ENCODE measurements at regions not wholly inside any gene's neighbourhood (a gene's known extent, or its start where the extent isn't known, plus 50 kb on each side); places are given as distances from the start of the nearest gene placed in this dataset.
A peak's percentile ranks its signal among the peaks of the same experiment; 100 is the strongest.
"Not testable (repeated sequence)": the region's sequence is repeated elsewhere in the genome, so short reads cannot be mapped to it uniquely, and the experiment has no call there.

GRCh38 chr5:138702166-138703077 is 50.8 kb upstream of the CTNNA1 start:
- DNase-seq (ENCODE audit: low spot score): no peak

DNA sequence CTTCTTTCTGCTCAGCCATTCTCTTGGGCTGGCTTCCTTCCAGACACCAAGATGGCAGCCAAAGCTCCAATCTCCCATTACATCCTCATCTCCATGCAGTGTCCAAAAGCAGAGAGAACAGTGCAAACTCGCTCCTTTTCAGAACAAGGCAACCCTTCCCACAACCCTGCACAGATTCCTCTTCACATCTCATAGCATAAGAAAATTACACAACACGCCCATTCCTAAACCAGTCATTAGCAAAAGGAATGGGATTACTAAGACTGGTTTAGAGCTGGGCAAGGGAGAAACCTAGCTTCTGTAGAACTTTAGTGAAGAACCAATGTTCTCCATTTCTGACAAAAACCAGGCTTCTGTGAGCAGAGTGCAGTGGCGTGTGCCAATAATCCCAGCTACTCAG is 51.5 kb upstream of the CTNNA1 start:
- DNase-seq (ENCODE audit: low spot score): no peak

DNA sequence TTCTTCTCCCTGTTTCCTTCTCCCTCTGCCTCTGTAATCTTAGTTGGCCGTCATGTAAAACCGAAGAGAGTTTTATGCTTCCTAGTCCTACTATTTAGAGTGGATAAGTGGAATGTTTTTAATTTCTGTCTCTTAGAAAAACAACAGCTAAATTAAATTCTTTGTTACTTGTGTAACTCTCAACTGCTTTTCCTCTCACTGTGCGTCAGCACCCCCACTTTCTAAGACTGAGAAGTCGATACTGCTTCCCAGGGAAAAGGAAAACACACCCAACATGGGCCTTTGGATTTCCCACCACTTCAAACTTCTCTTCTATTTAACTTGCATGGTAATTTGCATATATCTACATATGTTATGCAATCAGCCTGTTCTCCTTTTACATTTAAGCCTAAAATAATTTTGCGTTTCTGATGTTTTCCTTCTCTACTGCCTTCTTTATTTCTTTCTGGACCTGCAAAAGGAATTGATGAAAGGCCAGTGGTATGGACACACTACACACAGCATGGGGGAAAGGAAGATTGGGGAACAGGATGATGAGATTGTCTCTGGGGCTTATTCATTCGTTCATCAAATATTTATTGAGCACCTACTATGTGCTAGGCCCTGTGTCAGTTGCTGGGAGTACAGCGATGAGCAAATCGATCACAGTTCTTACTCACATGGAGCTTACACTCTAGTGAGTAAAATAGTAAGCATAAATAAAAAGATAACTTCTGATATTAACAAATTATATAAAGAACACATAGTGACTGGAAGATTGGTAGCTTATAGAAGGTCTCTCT is 52.5 kb upstream of the CTNNA1 start:
- DNase-seq (ENCODE audit: low spot score): no peak

DNA sequence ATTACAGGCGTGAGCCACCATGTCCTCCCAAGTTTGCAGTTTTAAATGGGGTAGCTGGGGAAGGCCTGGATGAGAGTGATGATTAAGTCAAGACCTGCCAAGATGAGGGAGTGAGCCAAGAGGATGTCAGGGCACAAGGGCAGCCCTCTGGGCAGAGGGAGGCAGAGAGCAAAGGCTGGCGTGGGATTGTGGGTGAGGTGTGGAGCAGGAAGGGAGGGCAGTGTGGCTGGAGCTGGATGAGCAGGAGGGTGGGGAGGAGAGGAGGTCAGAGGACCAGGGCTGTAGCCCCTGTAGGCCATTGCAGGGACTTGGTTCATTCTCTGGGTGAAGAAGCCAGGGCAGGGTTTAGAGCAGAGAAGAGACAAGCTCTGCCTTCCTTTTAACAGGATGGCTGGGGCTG is 53.7 kb upstream of the CTNNA1 start:
- DNase-seq (ENCODE audit: low spot score): no peak

GRCh38 chr5:138698713-138699112 is 54.5 kb upstream of the CTNNA1 start:
- DNase-seq (ENCODE audit: low spot score): no peak

- no peak for DNase-seq (ENCODE audit: low spot score)
These were observed 55.4 kb upstream of the CTNNA1 start for GRCh38 chr5:138697720-138698360.

GRCh38 chr5:138696501-138696900 is 56.7 kb upstream of the CTNNA1 start:
- DNase-seq (ENCODE audit: low spot score): peak; percentile 49

DNA sequence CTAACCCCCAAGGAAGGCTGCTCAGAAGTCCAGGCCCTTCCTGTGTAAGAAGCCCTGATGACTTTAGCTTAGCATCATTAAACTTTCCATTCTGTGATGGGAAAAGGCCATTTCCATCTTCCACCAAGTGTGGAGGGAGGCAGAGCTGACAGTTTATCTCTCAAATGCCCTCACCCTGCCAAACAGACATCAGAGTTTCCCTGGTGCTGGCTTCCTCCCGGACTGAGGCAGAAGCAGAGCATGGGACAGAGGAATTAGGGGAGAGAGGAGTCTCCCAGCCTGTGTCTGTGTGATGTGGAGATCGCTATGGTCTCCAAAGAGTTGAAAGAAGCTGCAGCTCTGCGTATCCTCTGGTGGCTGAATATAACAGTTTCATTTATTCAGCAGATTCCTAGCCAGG is 57.4 kb upstream of the CTNNA1 start:
- no peak for DNase-seq (ENCODE audit: low spot score)

DNA sequence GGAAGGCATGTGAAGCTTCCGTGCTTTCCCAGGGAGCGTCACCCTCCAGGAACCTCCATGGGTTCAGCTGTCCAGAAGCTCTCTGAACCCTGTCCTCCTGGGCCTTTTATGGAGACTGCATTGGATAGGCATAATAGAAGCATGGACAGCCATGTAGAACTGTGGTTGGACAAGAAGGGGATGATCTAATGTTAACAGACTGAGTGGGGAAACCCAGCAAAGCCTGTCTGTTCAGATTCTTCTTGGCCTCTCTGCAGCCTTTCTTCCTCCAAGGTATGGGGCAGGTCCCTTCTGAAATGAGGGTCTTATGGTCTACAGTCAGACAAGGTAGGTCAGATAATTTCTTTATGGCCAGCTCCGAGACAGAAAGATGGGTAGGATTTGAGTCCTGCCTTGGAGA is 59.1 kb upstream of the CTNNA1 start:
- no peak for DNase-seq (ENCODE audit: low spot score)

DNA sequence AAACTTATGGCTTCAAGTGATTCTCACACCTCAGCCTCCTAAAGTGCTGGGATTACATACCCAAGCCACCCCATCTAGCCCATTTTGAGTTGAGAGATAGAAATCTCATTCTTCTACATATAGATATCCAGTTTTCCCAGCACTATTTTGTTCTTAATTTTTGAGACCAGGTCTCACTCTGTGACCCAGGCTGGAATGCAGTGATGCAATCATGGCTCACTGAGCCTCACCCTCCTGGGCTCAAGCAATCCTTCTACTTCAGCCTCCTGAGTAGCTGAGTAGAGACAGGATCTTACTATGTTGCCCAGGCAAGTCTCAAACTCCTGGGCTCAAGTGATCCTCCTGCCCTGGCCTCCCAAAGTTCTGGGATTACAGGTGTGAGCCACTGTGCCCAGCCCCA is 60.9 kb upstream of the CTNNA1 start:
- no peak for DNase-seq (ENCODE audit: low spot score)

- DNase-seq (ENCODE audit: low spot score): no peak
These were observed 66.6 kb upstream of the CTNNA1 start for GRCh38 chr5:138686668-138687067.

DNA sequence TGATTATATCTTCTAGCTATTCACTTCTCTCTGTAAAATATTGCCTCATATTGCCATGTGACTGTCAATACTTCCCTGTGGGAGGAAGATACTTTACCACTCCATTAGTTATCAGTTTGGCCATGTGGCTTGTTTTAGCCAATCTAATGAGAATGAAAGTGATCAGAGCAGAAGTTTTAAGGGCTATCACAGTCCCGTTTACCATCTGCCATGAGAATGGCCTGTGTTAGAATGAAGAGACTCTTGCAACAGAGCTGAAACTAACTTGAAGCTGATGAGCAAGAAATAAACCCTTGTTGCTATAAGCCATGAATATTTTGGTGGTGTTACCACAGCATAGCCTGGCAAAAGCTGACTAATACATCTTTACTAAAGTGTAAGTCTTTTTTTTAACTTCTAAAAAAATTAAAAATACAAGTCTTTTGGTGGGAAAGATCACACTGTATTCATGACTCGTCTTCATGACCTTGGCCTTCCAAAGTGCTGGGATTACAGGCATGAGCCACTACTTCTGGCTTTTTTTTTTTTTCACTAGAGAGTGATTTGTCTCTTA is 68.0 kb upstream of the CTNNA1 start:
- DNase-seq (ENCODE audit: low spot score): no peak

DNA sequence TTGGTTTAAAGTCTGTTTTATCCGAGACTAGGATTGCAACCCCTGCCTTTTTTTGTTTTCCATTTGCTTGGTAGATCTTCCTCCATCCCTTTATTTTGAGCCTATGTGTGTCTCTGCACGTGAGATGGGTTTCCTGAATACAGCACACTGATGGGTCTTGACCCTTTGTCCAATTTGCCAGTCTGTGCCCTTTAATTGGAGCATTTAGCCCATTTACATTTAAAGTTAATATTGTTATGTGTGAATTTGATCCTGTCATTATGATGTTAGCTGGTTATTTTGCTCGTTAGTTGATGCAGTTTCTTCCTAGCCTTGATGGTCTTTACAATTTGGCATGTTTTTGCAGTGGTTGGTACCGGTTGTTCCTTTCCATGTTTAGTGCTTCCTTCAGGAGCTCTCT is 70.8 kb upstream of the CTNNA1 start:
- not testable (repeated sequence) for DNase-seq (ENCODE audit: low spot score)

- DNase-seq (ENCODE audit: low spot score): not testable (repeated sequence)
These were observed 74.4 kb upstream of the CTNNA1 start for GRCh38 chr5:138678826-138679225.

DNA sequence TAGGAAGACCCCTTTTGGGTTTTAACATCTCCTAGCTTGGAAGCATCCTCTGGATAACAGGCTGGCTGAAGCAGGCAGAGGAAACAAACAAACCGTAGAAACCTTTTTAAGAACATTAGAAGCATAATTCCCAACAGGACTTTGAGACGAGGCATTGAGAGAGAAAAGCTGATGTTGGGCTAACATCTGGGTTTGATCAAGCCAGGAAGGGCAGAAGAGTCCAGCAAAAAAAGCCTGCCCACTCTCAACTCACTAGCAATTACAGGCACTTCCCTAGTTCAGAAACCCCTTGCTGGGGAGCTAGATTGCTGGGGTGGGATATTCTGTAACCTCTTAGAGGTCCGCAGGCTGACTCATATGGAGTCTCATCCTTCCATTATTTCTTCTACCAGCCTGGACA is 75.4 kb upstream of the CTNNA1 start:
- peak; percentile 40 for DNase-seq (ENCODE audit: low spot score)

GRCh38 chr5:138676556-138677193 is 76.5 kb upstream of the CTNNA1 start:
- no peak for DNase-seq (ENCODE audit: low spot score)

DNA sequence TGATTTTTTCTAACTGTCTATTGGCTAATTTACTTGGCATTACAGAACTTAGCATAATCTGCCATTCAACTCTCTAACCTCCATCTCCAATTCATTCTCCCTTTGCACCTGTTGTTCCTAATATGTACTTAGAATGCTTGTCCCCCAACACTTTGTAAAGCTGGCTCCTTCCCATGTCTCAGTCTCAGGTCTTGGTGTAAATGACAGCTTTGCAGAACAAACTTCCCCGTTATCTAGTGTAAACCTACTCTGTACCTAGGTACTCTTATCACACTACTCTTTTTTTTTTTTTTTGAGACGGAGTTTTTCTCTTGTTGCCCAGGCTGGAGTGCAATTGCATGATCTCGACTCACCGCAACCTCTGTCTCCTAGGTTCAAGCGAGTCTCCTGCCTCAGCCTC is 77.2 kb upstream of the CTNNA1 start:
- no peak for DNase-seq (ENCODE audit: low spot score)

- no peak for DNase-seq (ENCODE audit: low spot score)
These were observed 84.5 kb upstream of the CTNNA1 start for GRCh38 chr5:138668451-138669380.

GRCh38 chr5:138667782-138668331 is 85.4 kb upstream of the CTNNA1 start:
- DNase-seq (ENCODE audit: low spot score): not testable (repeated sequence)

DNA sequence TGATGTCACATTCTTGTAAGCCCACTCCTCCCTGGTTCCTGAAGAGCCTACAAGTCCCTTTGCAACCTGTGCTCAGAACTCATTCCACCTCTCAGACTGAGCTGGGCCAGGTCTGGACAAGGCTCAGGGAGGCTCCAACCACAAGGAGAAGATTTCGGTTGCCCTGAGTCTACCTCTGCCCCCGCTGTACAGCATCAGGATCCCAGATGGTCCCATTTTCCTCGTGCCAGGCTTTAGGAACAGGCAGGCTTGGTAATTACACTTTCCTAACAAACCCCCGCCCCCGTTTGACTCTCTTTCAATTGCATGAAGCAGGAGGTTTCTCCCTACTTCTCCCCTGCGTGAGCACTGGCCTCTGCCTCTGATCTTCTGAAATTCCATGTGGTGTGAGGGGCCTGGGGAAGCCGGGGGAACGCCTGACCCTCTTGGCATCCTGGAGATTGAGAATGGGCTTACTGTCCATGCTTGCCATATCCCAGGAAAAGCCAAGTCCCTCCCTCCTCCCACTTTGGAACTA is 86.9 kb upstream of the CTNNA1 start:
- no peak for DNase-seq (ENCODE audit: low spot score)
